C4-2B (cell line): ENCODE measurements at regions not wholly inside any gene's neighbourhood (a gene's known extent, or its start where the extent isn't known, plus 50 kb on each side); places are given as distances from the start of the nearest gene placed in this dataset.

Experiments
- H3K27ac ChIP-seq: fragments of 450-650 bp; 2 replicates; pipeline ENCODE4 v1.5.1; 2017
- ZFX ChIP-seq: fragments of 450-650 bp; IDR thresholded peaks from 2 replicates; pipeline ENCODE4 v1.6.1; 2017
- TF ChIP-seq, protein P1 (sequence below): fragments of 450-650 bp; conservative IDR thresholded peaks from 2 replicates; pipeline ENCODE4 v1.5.1; 2017; ENCODE audit warnings: mild to moderate bottlenecking

DNA sequence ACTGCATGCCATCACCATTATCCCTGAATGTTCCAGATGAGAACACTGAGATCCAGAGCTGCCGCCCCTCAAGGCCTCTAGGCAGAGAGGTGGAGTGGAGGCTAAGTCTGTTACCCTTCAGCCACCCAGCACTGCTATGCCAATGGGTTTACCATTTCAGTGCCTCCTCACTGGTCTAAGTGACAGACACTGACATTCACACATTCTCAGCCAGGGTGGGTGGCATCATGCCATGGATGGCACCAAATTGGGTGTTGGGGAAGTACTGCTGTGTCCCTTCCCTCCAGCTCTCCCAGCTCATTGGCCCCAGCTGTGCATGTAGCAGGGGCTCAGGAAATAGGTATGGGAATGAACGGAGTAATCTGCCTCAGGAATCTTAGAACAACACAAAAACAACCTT lies 96.8 kb upstream of the PLET1 start:
- H3K27ac ChIP-seq = no peak overlapping the region
- TF ChIP-seq, protein P1, sequence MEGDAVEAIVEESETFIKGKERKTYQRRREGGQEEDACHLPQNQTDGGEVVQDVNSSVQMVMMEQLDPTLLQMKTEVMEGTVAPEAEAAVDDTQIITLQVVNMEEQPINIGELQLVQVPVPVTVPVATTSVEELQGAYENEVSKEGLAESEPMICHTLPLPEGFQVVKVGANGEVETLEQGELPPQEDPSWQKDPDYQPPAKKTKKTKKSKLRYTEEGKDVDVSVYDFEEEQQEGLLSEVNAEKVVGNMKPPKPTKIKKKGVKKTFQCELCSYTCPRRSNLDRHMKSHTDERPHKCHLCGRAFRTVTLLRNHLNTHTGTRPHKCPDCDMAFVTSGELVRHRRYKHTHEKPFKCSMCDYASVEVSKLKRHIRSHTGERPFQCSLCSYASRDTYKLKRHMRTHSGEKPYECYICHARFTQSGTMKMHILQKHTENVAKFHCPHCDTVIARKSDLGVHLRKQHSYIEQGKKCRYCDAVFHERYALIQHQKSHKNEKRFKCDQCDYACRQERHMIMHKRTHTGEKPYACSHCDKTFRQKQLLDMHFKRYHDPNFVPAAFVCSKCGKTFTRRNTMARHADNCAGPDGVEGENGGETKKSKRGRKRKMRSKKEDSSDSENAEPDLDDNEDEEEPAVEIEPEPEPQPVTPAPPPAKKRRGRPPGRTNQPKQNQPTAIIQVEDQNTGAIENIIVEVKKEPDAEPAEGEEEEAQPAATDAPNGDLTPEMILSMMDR = no peak
- TF ChIP-seq ZFX = no peak

GRCh38 chr11:112361396-112361795 lies 100.7 kb upstream of the PLET1 start:
- TF ChIP-seq ZFX = no peak
- TF ChIP-seq, protein P1 = no peak
- H3K27ac ChIP-seq = no peak overlapping the region

DNA sequence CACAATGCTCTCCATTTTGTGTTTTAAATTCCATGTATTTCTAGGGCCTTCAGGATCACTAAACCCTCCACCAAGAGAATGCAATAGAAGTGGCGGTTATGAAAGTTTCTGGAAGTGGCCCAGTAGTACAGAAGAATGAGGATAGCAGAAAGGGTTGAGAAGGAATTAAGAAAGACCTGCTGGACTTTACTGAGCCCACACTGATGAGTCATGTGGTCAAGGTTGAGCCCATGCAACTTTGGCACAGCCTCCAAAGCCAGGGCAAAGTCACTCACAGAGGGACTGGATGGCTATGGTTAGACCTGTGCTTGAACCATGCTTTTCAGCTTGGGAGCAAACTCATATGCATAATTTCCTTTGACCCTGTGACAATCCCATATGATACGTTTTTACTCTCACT lies 102.9 kb upstream of the PLET1 start:
- no peak for TF ChIP-seq ZFX
- TF ChIP-seq, protein P1 = no peak
- no peak overlapping the region for H3K27ac ChIP-seq

GRCh38 chr11:112364962-112365481 lies 104.4 kb upstream of the PLET1 start:
- no peak overlapping the region for H3K27ac ChIP-seq
- TF ChIP-seq ZFX = no peak
- TF ChIP-seq, protein P1 = no peak

DNA sequence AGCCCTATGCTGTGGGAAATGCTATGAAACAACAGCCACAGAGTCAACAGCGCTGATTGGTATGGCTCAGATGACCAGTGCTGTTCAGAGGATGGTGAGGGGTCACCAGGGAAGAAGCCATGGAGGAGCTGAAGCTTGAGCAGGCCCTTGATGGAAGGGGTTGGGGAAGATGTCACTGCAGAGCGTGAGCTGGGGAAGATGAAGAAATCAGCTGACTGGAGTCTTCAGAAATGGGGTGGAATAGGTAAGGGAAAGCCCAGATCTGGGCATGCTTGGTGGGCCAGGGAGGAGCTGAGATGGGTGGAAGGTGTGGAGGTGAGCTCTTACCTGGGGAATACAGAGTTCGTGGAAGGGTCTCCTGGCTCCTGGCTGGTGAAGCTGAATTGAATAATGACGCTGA lies 105.4 kb upstream of the PLET1 start:
- no peak overlapping the region for H3K27ac ChIP-seq
- no peak for TF ChIP-seq ZFX
- TF ChIP-seq, protein P1 = no peak

DNA sequence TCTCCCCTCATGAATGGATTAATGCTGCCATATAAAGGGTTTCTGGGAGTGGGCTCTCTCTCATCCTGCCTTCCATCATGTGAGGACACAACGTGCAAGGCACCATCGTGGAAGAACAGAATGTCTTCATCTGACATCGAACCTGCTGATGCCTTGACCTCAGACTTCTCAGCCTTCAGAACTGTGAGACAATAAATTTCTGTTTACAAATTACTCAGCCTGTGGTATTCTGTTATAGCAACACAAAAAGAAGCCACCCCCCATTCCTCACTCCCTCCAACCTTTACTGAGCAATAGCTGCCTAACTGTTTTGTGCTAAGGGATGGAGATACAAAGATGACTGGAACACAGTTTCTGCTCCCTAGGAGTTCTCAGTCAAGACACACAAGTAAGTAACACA lies 106.1 kb upstream of the PLET1 start:
- TF ChIP-seq, protein P1 = no peak
- no peak for TF ChIP-seq ZFX
- H3K27ac ChIP-seq = no peak overlapping the region

DNA sequence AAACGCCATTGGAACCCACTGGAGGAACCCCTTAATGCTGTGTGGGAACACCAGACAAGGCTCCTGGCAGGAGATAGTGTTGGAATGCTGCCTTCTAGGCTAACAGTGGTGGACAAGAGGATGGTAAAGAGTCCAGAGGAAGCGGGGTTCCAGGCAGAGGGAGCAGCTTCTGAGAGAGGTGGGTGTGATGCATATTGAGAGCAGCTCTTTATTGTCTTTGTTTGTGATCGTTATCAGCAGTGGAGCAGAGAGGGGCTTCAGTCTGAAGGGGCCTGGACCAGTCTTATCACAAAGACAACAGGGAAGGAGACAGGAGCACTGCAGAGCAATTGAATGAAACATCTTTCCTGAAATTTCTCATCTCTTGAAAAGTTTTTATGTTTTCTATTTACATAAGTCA lies 106.8 kb upstream of the PLET1 start:
- H3K27ac ChIP-seq = no peak overlapping the region
- TF ChIP-seq, protein P1 = no peak
- TF ChIP-seq ZFX = no peak
